ENCODE measurements at regions not wholly inside any gene's neighbourhood (a gene's known extent, or its start where the extent isn't known, plus 50 kb on each side); places are given as distances from the start of the nearest gene placed in this dataset.

DNA sequence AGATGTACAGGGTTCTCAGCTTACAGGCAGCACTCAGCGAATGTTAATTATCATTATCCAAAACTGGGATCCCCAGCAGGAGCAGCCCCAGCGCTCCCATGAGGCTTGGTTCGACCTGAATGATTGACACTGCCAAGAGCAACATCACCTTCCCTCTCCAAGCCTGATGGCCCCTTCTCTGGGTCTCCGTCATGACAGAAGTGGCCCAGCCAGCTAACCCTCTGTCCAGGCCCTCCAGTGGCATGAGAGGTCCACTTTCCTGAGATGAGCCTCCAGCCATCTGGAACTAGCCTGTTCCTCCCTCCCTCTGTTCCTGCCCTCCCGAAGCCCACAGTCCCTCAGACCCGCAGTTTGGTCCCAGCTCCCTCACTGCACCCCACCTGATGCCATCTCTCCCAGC is 97.0 kb upstream of the RAB6C start:
- no peak for DNase-seq

DNA sequence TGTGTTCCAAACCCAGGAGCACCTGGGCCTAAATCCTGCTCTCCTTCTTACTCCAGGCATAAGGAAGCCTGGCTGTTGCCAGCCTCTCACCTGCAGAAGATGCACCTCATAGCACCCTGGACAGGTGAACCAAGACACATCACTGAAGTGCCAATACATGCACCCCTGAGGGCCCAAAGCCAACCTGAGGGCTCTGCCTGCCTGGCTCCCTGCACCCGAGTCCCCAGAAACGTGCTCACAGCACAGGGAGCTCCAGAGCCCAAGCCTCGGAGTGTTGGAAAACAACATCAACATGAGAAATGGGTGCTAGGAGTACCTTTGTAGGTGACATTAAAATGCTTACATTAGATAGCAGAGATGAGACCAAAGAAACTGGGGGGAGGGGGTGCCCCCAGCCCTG is 96.3 kb upstream of the RAB6C start:
- no peak for DNase-seq

DNA sequence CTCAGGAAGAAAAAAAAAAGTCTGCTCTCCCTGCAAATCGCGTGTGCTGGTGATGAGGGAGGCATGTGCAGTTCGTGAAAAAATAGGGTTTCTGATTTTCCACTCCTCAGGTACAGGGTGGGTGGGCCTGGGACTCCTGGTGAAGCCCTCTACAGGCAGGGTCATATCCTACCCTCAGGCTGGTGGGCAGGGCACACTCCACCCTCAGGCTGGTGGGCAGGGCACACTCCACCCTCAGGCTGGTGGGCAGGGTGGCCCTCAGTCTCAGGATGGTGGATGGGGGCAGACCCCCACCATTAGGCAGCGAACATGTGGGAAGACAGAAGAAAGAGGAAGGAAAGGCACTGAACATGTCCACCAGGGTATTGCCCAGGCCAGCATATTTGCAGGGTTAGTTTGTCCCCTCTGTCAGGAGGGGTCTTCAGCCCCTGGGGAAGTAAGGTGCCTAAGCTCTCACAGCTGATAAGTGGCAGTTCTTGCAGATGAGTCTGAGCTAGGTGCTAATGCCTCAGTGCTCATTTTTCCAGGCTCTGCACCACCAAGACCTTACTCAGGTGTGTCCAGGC is 95.2 kb upstream of the RAB6C start:
- DNase-seq: no peak

DNA sequence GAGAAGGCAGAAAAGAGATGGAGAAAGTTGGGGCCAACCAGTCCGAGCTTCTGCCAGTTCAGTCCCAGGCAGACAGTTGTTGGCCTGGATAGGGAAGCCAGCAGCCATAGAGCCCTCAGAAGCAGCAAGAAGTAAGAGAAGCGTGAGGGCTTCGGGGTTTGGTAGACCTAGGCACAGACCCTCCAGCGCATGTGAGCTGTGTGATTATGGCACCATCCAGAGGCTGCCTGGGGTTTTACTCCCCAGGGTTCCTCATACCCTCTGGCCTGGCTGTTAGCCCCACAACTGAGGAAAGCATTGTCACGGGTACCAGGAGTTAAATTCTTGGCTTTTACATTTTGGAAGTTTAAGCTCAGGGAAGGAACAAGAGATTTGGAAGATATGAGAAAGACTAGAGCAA is 93.7 kb upstream of the RAB6C start:
- DNase-seq: no peak

DNA sequence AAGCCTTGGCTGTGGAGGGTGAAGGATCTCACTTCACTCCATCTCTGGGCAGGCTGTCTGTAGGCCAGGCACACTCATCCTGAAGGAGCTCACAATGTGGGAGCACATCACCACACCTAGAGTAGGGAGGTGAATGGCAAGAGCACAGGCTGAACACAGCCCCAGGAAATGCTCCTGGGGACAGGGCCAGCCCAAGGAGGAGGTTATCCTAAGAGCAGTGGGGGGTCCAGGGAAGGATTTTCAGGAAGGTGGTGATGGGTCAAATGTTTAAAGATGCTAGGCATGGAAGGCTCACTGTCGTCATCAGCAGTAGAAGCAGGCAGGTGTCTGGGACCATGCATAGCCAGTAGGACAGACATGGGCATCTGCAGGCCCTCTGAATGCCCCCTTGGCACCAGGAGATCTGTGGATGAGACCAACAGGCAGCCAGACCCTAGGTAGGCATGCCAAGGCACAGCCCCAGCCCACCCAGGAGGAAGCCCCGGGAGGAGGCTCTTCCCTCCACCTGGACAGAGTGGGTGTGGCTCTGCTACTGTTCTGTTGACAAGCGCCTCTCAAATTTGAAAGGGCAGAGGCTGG is 91.7 kb upstream of the RAB6C start:
- no peak for DNase-seq

DNA sequence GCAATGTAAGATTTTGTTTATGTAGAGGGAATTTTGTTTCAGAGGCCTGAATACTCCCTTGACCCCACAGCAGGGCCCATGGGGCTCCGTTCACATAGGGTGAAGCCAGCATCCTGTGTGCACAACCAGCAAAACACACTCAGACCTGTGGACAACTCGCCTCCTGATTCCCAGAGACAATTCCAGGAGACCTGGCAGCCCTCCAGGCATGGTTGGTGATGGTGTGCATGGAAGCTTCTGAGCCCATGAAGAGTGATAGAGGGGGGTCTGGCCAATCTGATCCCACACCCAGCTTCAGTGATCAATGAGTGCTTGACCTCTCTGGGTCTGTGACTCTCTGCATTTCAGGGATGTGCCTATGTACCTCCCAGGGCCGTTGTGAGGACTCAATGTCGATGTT is 91.0 kb upstream of the RAB6C start:
- DNase-seq: no peak

DNA sequence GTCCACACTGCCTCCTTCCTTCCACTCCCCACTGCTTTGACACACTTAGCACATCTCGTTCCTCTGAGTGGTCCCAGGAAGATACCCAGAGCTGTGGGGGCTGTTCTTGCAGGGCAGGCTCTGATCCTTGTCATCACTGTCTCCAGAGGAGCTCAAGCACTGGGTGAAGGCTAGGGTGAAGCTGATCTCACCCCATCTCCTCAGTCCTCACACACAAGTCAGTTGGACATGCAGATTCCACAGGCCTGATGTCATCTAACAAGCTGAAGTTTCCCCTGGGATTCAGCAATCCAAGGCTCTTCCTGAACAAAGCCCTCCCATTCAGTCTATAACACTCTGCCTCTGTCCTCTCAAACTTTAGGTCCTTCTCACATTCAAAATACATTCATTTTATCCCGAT is 90.6 kb upstream of the RAB6C start:
- DNase-seq: no peak

DNA sequence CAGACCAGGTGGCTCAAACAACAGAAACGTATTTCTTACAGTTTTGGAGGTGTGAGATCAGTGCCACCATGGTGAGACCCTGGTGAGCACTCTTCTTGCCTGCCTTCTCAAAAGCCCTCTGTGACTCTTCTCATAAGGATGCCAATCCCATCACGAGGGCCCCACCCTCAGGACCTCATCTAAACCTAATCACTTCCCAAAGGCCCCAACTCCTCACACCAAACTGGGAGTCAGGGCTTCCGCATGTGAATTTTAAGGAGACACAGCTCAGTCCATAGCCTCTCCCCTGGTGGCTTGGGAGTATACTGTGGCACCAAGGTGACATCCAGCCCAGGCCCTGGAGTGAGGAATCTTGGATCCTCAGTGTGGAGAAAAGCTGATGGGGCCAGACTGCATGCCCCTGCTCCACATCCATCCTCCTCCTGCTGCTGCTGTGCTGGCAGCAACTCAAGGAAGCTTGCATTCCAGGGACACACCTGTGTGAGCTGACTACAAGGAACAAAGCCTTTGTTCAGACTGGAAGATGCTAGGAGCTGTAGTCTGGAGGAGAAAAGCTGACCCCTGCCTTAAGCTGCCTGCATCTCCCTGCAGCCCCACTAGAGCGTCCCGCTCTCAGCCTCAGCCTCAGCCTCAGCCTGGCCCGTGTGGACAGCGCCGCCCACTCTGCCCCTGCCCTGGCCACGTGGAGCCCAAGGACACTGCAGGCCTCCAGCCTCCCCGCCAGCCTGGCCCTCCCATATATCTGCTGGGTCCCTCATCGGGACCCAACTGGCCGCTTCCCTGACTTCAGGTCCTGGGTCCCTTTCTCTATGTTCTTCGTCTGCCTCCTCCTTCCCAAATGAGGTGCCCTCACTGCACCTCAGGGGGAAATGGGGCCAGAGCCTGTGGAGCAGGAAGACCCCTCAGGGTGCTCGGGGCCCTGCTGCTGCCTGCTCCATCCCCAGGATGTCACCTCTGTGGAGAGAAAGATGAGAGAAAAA is 87.8 kb upstream of the RAB6C start:
- DNase-seq: no peak

DNA sequence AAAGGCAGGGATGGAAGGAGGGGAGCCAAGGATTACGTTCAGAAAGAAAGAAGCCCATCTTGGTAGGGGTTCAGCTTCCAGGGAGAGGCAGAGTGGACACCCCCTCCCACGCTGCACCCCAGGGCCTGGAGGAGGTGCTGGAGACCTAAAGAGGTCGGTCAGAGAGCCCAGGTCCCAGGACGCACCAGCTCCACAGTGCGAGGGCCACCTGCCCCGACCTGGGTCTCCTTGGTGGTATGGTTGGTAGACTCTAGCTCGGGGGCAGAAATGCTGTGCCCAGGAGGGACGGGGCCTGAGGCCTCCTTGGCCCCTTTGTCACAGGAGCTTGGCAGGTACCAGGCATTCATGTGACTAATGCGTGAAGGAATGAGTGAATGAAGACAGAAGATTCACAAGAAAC is 87.1 kb upstream of the RAB6C start:
- no peak for DNase-seq

DNA sequence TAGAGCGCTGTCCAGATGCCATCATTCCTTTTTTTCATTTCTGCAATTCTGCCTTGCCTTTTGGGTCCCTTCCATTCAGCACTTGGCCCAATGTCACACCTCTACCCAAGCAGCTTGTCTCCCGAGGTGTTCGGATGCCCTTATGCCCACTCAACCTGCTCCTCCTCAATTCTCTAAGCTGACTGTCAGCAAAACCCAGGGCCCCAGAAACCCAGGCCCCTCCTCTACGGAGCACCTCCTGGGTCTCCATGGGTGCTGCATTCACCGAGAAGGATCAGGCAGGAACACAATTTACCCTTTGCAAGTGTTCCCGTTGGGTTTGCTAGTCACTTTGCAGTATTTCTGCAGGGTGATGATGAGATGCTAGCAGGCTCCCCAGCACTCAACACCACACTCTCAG is 86.7 kb upstream of the RAB6C start:
- no peak for DNase-seq

DNA sequence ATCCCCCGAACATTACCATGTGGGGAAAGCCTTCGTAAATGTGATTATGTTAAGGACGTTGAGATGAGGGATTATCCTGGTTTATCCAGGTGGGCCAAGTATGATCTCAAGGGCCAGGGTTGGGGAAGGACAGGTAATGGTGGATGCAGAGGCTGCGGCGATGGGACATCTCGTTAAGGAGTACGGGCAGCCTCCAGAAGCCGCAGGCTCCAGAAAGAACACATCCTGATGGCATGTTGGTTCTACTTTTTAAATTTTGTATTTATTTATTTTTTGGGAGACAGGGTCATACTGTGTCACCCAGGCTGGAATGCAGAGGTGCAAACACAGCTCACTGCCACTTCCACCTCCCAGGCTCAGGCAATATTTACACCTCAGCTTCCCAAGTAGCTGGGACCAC is 86.2 kb upstream of the RAB6C start:
- no peak for DNase-seq

DNA sequence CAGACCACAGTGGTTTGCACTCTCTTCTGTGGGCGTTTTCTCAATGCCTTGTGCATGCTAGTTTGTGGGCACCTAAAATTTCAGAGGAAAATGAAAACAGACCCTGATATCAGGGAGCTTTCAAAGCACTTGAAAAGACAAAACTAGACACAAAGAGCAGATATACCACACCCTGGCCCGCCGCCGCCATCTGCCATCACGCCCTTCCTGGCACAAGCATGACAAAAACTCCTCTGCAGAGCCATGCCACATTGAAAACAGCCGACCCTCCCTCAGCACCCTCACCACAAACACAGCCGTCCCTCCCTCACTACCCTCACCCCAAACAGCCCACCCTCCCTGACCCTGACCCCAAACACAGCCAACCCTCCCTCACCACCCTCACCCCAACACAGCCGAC is 84.8 kb upstream of the RAB6C start:
- no peak for DNase-seq

DNA sequence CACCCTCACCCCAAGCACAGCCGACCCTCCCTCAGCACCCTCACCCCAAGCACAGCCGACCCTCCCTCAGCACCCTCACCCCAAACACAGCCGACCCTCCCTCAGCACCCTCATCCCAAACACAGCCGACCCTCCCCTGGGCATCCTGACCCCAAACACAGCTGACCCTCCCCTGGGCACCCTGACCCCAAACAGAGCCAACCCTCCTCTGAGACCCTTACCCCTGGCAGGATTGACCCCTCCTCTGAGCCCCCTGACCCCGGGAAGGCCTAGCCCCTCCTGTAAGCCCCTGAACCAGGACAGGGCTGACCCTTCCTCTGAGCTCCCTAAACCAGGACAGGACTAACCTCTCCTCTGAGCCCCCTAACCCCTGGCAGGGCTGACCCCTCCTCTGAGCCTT is 84.4 kb upstream of the RAB6C start:
- DNase-seq: no peak

DNA sequence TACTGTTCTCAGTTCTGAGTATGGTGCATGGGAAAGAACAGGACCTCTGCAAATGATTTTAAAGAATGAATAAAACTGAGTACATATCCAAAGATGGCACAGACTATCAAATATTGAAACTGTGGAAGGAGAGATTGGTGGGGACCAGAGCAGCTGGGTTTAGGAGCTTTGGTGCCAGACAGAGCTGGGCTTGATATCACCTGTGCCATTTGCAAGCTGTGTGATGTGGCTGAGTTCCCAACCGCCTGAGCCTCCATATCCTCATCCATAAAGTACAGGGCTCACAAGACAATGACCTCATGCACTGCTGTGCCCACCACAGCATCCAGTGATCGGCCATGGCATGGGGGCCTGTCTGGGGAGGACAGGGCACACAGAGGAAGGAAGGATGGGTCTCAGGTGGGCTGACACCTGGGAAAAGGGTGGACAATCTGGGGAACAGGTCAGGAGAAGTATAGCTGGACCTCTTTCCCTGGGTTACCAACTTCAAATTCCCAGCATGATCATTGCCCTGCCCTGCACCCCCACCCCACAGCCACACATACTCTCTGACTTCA is 83.9 kb upstream of the RAB6C start:
- DNase-seq: no peak

DNA sequence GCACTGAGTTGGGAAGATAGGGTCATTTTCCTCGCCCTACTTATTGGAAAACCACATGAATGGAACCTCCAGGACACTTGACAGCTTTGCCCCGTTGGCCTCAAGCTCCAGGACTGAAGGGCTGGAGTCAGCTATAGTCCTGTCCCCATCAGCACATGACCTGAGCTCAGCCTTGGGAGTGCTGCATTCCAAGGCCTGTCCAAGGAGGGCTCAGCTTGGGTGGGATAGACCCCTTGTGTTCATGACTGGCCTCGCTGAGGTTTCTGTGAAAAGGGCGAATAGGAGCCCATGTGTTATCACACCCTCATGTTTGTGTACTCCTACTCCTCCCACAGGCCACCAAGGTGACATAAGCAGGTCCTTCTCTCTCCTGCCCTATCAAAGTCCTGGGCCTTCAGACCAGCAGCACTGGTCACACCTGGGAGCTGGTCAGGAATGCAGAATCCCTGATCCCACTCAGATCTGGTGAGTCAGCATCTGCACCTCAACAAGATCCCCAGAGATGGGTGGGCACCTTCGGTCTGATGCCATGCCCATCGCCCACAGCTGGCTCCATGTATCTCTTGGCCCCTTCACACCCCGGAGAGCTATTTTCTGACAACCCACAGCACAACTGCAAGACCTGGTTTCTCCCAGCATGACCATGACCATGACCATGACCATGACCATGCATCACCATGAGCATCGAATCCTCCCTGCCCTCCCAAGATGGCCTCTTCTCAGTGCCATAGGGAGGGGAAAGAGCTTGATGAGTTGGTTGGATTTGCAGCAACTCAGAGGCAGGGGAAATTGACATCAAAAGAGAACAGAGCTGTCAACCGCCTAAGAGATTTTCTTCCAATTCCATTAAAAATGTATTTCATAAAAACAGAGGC is 83.0 kb upstream of the RAB6C start:
- peak; percentile 22 for DNase-seq

DNA sequence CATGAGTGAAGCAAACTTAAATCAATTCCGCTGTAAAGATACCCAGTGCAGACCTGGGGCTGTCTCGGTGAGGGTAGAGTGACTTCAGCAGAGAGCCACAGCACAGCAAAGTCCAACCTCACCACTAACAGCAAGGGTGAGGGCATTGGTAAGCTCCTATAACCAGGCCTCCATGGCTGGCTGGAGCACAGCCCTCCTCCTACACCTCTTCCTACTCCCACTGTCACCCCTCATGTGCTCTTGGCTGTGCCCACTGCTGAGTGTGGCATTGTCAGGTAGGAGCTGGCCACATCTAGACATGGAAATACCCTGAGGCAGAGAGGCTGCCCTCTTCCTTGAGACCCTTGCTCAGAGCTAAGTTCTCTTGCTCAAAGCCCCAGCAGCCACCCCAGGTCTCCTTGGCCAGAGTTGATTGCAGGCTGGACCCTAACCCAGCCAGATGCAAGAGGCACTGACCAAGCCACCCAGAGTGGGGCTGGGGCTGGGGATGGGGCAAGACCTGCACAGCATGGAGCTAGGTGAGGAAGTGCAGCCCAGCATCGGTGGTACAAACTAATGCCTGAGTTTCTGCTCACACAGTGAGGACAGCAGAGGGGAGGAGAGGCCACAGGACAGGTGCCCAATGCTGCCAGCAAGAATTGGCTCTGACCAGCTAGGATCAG is 77.6 kb upstream of the RAB6C start:
- no peak for DNase-seq

DNA sequence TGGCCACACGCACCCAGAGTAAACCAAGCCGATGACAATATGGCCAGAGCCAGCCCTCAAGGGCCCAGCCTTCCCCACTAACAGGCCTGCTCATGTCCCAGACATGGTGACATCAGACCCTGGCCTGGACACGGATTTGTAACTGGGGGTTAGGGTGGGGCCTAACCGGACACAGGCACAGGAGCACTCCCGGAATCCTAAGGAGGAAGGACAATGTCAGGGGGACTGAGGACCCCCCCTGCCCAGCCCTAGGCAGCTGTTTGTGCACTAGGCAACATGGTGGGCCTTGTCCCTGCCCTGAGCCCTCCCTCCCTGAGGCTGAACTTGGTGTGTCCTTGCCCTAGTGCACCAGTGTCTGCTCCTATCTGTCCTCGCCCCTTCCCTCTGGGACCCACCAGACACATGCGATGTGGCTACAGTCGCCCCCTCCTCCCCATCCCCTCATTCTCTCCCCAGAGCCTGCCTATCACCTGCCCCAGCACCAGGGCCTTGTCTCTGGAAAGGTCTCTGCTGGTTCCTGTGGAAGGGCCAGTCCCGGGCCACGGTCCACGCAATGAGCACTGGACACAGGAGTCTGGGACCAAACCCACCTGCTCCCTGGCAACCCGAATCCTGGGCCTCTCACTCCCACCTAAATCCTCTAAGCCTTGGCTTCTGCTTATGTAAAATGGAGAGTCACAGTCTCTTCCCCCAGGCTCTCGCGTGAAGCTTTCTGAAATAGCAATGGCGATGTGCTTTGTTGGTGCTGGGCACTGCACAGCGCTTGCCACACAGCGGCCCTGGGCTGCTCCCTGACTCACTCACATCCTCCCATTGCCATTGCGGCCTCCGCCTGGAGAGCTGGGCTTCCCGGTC is 76.5 kb upstream of the RAB6C start:
- DNase-seq: peak; percentile 40

DNA sequence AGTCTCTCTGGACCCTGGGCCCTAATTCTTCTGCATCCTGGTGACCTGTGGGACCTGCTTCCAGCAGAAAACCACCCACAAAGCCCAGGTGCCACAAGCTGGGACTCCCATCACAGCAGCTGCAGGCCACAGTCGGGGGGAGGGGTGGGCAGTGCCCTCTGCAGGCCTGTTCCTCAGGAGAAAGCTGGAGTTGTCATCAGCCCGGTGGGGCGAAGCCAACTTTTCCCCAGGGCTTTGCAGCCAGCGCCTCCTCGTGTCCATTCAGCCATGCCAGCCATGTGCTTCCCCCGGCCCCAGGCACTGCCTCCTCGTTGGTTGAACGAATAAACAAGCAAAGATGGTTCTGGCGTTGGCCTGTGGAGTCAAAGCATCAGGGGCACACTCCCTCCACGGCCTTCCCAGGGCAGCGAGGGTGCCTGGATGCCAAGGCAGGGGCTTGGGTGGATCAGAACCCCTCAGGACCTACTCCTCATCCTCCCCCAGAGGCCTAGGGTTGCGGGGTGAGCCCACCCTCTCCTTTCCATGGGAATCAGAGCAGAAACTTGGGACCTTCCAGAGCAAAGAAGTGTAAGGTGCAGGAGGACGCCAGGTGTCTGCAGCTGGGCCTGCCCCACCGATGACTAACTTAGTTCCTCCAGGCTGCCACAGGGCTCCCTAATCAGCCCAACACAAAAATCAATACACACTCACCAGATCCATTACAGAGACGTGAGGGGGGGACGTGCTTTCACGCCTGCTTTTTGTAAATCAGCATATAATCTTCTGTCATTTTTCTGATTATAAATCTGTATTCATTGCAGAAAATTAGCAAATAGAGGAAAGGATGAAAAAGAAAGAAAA is 75.7 kb upstream of the RAB6C start:
- no peak for DNase-seq

DNA sequence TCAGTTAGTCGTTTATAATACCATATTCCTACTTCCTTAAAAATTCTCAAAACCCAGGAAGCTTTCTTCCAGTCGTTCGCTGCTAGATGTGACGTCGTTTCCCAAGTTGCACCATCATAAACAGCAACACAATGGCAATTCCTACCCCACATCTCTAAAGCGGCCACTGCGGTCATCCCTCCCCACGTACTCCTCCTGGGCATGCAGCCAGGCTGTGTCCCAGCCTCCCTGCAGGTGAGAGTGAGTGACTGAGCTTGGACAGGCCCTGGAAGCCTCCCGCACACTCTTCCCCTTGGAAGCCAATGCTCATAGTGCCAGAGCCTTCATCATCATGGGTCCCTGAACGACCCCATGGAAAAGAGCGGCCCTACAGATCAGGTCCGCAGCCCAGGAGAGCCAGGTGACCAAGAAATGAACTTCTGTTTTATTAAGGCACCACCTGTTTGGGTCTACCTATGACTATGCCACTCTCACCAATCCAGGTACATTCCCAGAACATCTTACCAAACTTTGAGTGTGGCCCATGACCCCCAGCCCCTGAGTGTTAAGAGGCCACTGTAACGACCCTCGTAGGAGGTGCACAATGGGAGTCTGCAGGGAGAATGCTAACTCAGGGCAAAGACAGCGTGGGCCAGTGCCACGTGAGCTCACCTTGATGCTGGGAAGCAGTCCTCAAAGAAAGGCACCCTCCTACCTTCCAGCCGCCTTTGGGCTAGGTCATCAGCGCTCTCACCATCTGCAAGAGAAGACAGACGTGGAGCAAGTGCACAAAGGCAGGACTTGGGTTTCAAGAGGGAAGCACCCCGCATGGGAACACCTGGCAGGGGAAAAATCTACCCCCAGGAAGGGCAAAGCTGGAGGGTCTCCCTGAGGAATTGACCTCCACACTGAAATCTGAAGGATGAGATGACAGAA is 74.7 kb upstream of the RAB6C start:
- no peak for DNase-seq

Measured in activated CD8-positive, alpha-beta memory T cell treated with anti-CD3 and anti-CD28 coated beads, Interleukin-2, amount 50 U/mL, for 48 hours (primary cell).